Activated B cell treated with CpG ODN at 0.5 μM for 24 hours (primary cell): ENCODE measurements at regions not wholly inside any gene's neighbourhood (a gene's known extent, or its start where the extent isn't known, plus 50 kb on each side); places are given as distances from the start of the nearest gene placed in this dataset.

ENCODE experiments used
- ATAC-seq: fragments of 200-7000 bp; cut with Tn5 transposase; one replicate; pipeline ENCODE4 v1.10.0; 2021; ENCODE audit warnings: low read depth, mild to moderate bottlenecking, moderate library complexity
- CTCF ChIA-PET: fragments of 350-600 bp; sonication (Branson Sonifier 250); formaldehyde crosslinking; loops from one replicate; lab custom pipeline; 2021; ENCODE audit warnings: antibody characterized with exemption; lab: Charles Lee
- POLR2A ChIA-PET: fragments of 350-600 bp; sonication (Branson Sonifier 250); formaldehyde crosslinking; loops from one replicate; lab custom pipeline; 2021; ENCODE audit warnings: antibody characterized with exemption; lab: Charles Lee
- DNase-seq: peaks from one replicate; pipeline ENCODE4 v3.0.0; 2022
- H3K27ac Mint-ChIP-seq: one replicate; pipeline ENCODE4 v1.8.0; 2020; ENCODE audit warnings: mixed read lengths
- H3K27me3 Mint-ChIP-seq: one replicate; pipeline ENCODE4 v1.8.0; 2021; ENCODE audit warnings: mixed read lengths
- H3K36me3 Mint-ChIP-seq: one replicate; pipeline ENCODE4 v1.8.0; 2021; ENCODE audit warnings: low read depth, mixed read lengths
- H3K4me1 Mint-ChIP-seq: one replicate; pipeline ENCODE4 v1.8.0; 2021; ENCODE audit warnings: mixed read lengths
- H3K4me3 Mint-ChIP-seq: one replicate; pipeline ENCODE4 v1.8.0; 2020; ENCODE audit warnings: mild to moderate bottlenecking, mixed read lengths
- H3K9me3 Mint-ChIP-seq: one replicate; pipeline ENCODE4 v1.8.0; 2020; ENCODE audit warnings: mixed read lengths
- CTCF ChIP-seq: fragments of 200-600 bp; IDR thresholded peaks from one replicate; pipeline ENCODE4 v1.8.0; 2022; ENCODE audit warnings: antibody characterized with exemption, mild to moderate bottlenecking
- intact Hi-C: fragments of 100-400 bp; cut with micrococcal nuclease; formaldehyde crosslinking; loops from one replicate; pipeline ENCODE4 v1.15.1; 2024

- Mint-ChIP-seq H3K9me3 (no peaks in the 10 kb centered on the region), H3K4me3 (no peak overlapping the region), H3K27ac (no peak overlapping the region), H3K36me3 (no peaks in the 10 kb centered on the region), H3K27me3 (peaks cover 8% of the 10 kb centered on the region), H3K4me1 (no peaks in the 10 kb centered on the region)
- no peak for TF ChIP-seq CTCF
- DNase-seq (no peak), ATAC-seq (no peak)
- intact Hi-C loops = no loop called here
- ChIA-PET CTCF (no interaction called here), POLR2A (no interaction called here)
Observed at GRCh38 chr9:96075757-96076156, 200.3 kb downstream of the ERCC6L2 start.

GRCh38 chr9:96075111-96075510 is 199.6 kb downstream of the ERCC6L2 start:
- no peak overlapping the region for H3K27ac Mint-ChIP-seq
- TF ChIP-seq CTCF = no peak
- H3K9me3 Mint-ChIP-seq = no peaks in the 10 kb centered on the region
- H3K27me3 Mint-ChIP-seq = peaks cover 5% of the 10 kb centered on the region
- no peak overlapping the region for H3K4me3 Mint-ChIP-seq
- ATAC-seq (no peak), DNase-seq (no peak)
- H3K4me1 Mint-ChIP-seq = no peaks in the 10 kb centered on the region
- no peaks in the 10 kb centered on the region for H3K36me3 Mint-ChIP-seq
- ChIA-PET CTCF (no interaction called here), POLR2A (no interaction called here)
- intact Hi-C loops = no loop called here

GRCh38 chr9:96073531-96074480 is 198.3 kb downstream of the ERCC6L2 start:
- Mint-ChIP-seq H3K4me1 (no peaks in the 10 kb centered on the region), H3K27ac (no peak overlapping the region), H3K4me3 (no peak overlapping the region), H3K36me3 (no peaks in the 10 kb centered on the region), H3K27me3 (peaks cover 4% of the 10 kb centered on the region), H3K9me3 (no peaks in the 10 kb centered on the region)
- CTCF ChIA-PET = no interaction called here
- ATAC-seq (no peak), DNase-seq (no peak)
- intact Hi-C loops = no loop called here
- TF ChIP-seq CTCF = no peak
- POLR2A ChIA-PET = no interaction called here

GRCh38 chr9:96072930-96073329 is 197.4 kb downstream of the ERCC6L2 start:
- peaks cover 6% of the 10 kb centered on the region for H3K27me3 Mint-ChIP-seq
- intact Hi-C loops = no loop called here
- DNase-seq = no peak
- no peaks in the 10 kb centered on the region for H3K36me3 Mint-ChIP-seq
- no peak for TF ChIP-seq CTCF
- ChIA-PET POLR2A (no interaction called here), CTCF (no interaction called here)
- no peak for ATAC-seq
- no peak overlapping the region for H3K4me3 Mint-ChIP-seq
- no peaks in the 10 kb centered on the region for H3K9me3 Mint-ChIP-seq
- no peaks in the 10 kb centered on the region for H3K4me1 Mint-ChIP-seq
- H3K27ac Mint-ChIP-seq = no peak overlapping the region

GRCh38 chr9:96071815-96072124 is 196.3 kb downstream of the ERCC6L2 start:
- intact Hi-C loops = no loop called here
- CTCF ChIA-PET = no interaction called here
- Mint-ChIP-seq H3K9me3 (no peaks in the 10 kb centered on the region), H3K36me3 (no peaks in the 10 kb centered on the region), H3K27ac (no peak overlapping the region), H3K27me3 (peaks cover 7% of the 10 kb centered on the region), H3K4me3 (no peak overlapping the region), H3K4me1 (no peaks in the 10 kb centered on the region)
- no peak for DNase-seq
- no peak for TF ChIP-seq CTCF
- POLR2A ChIA-PET = no interaction called here
- no peak for ATAC-seq
